Adrenal gland (tissue), 9 donors: ENCODE measurements at regions not wholly inside any gene's neighbourhood (a gene's known extent, or its start where the extent isn't known, plus 50 kb on each side); places are given as distances from the start of the nearest gene placed in this dataset.
A peak's percentile ranks its signal among the peaks of the same experiment; 100 is the strongest.
"Not testable (repeated sequence)": the region's sequence is repeated elsewhere in the genome, so short reads cannot be mapped to it uniquely, and the experiment has no call there.

Experiments used
- DNase-seq, 7 donors: peaks; one replicate each; pipeline ENCODE4 v3.0.0-alpha.2; 2019 to 2020
- H3K27ac ChIP-seq, 5 donors: fragments of 200-600 bp; sonication (generic) in 4 of 5; 1 replicate in 3 of 5; 2 replicates in 2 of 5; pipeline versions ENCODE4 v1.5.1 to v1.8.0; 2016 to 2020; ENCODE audit warnings: mild to moderate bottlenecking in 1 of 5
- H3K27me3 ChIP-seq: fragments of 200-600 bp; 2 replicates; pipeline ENCODE4 v1.8.0; 2021
- H3K36me3 ChIP-seq, 2 donors: fragments of 200-600 bp; replicated peaks in 1 of 2; 1 replicate in 1 of 2; 2 replicates in 1 of 2; pipeline versions ENCODE4 v1.5.1 to v1.8.0; 2018 to 2022
- H3K4me1 ChIP-seq, 2 donors: fragments of 200-600 bp; replicated peaks in 1 of 2; 1 replicate in 1 of 2; 2 replicates in 1 of 2; pipeline versions ENCODE4 v1.5.1 to v1.8.0; 2018 to 2021
- H3K4me3 ChIP-seq, 4 donors: fragments of 200-600 bp; sonication (generic) in 3 of 4; one replicate each; pipeline ENCODE4 v1.5.1; 2016 to 2018
- H3K9me3 ChIP-seq, 3 donors: fragments of 200-600 bp; sonication (generic) in 1 of 3; replicated peaks in 1 of 3; 1 replicate in 2 of 3; 2 replicates in 1 of 3; pipeline versions ENCODE4 v1.5.1 to v1.8.0; 2016 to 2021
- POLR2A ChIP-seq, 2 donors: fragments of 450-650 bp; IDR thresholded peaks; one replicate each; pipeline ENCODE4 v1.6.1; 2017; ENCODE audit warnings: antibody characterized with exemption in 2 of 2, mild to moderate bottlenecking in 2 of 2, moderate library complexity in 1 of 2
- WGBS, 4 donors: extraction: QIAGEN DNeasy Blood & Tissue Kit in 2 of 4; methylation state at CpG; one replicate each; pipeline versions ENCODE4 v1.1.5 to v1.1.7; 2013 to 2017; 5-methylcytosine and 5-hydroxymethylcytosine counted together
- intact Hi-C, 2 donors: fragments of 100-400 bp; cut with DNase I; formaldehyde crosslinking; loops; one replicate each; pipeline versions ENCODE4 v1.14.1 to v1.15.0; 2022 to 2023
- TF ChIP-seq, protein P1 (sequence below), 6 experiments: fragments of 450-650 bp in 4 of 6; fragments of 200-600 bp in 2 of 6; sonication (generic) in 1 of 6; IDR thresholded peaks; 1 replicate in 5 of 6; 2 replicates in 1 of 6; pipeline versions ENCODE4 v1.5.1 to v1.8.0; 2016 to 2021; ENCODE audit warnings: antibody characterized with exemption in 6 of 6, mild to moderate bottlenecking in 2 of 6, moderate library complexity in 1 of 6
- donor health status: healthy with polysubstance abuse.
- donor health status: Bipolar disorder and iron deficiency.
- donor health status: DM: yes; HTN: yes; CAD: no.
- donor health status: DM: no; HTN: no; CAD: no.
- donor health status: DM: no; HTN: no; CAD: no.

DNA sequence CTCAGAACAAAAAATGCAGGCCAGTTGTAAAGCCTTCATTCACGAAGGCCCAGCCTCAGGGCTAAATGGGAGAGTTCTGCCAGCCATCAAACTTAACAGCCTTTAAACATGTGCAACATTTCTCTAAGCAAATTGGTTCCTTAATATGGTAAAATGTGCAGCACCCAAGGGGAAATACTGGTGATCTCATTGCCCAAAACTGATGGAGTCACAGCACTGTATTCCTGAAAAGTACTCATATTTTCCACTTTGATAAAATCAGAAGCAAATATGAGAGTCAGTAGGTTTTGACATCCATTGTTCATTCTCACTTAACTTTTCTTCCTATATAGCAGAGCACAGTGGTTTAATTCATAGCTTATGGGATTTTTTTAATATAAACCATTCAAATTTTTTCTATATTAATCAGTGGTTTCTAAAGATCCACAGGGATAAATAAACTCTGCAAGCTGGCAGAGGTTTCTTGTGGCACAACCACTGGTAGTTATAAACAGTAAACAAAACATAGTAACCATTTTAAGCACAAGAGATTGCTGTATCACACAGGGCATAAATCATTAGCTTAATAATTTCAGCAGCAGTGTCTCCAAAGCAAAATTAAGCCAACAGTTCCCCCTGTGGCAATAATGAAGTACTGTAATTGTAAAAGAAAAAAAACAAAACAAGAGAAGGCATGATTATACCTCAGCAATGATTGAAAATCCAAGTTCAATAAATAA is 106.9 kb upstream of the LYPLAL1 start:
- 84 to 89% (median 85%) methylated on average over 1 of the region's 1 CpG; no CpG with 5 or more reads in 1 of the 4 donors for WGBS, 4 donors
- intact Hi-C loops: no loop called here
- H3K4me1 ChIP-seq: no peaks in the 10 kb centered on the region
- no peak overlapping the region for H3K4me3 ChIP-seq
- H3K36me3 ChIP-seq: no peaks in the 10 kb centered on the region
- H3K9me3 ChIP-seq: no peaks in the 10 kb centered on the region
- H3K27me3 ChIP-seq: no peaks in the 10 kb centered on the region
- H3K27ac ChIP-seq: no peak overlapping the region
- TF ChIP-seq POLR2A (IDR thresholded peaks at IDR 0.05): no peak
- TF ChIP-seq, protein P1, sequence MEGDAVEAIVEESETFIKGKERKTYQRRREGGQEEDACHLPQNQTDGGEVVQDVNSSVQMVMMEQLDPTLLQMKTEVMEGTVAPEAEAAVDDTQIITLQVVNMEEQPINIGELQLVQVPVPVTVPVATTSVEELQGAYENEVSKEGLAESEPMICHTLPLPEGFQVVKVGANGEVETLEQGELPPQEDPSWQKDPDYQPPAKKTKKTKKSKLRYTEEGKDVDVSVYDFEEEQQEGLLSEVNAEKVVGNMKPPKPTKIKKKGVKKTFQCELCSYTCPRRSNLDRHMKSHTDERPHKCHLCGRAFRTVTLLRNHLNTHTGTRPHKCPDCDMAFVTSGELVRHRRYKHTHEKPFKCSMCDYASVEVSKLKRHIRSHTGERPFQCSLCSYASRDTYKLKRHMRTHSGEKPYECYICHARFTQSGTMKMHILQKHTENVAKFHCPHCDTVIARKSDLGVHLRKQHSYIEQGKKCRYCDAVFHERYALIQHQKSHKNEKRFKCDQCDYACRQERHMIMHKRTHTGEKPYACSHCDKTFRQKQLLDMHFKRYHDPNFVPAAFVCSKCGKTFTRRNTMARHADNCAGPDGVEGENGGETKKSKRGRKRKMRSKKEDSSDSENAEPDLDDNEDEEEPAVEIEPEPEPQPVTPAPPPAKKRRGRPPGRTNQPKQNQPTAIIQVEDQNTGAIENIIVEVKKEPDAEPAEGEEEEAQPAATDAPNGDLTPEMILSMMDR (IDR thresholded peaks at IDR 0.05): peak; percentile 11 to 58 (median 50)
- no peak for DNase-seq

DNA sequence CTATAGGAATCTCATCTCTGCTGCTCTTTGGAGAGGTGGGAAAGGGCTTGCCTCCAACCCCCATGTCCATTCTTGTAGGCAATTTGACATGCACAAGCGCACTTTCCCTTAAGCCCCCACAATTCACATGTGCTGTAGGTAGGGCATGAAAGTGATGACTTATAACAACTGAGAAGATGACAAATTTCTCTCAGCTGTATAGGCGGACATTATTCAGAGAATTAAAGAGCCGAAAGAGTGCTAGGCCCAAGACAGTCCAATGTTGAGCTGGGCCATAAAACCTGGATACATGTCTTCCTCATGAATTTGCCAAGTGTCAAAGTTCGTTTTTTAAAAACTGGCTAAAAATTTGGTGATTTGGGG is 106.3 kb upstream of the LYPLAL1 start:
- intact Hi-C loops: no loop called here
- H3K27ac ChIP-seq: no peak overlapping the region

DNA sequence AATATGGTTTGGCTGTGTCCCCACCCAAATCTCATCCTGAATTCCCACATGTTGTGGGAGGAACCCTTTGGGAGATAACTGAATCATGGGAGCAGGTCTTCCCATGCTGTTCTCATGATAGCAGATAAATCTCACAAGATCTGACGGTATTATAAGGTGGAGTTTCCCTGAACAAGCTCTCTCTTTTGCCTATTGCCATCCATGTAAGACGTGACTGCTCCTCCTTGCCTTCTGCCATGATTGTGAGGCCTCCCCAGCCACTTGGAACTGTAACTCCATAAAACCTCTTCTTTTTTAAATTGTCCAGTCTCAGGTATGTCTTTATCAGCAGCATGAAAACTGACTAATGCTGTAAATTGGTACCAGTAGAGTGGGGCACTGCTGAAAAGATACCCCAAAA is 103.3 kb upstream of the LYPLAL1 start:
- H3K36me3 ChIP-seq, H3K27me3 ChIP-seq, DNase-seq, H3K27ac ChIP-seq, intact Hi-C loops, H3K9me3 ChIP-seq, H3K4me3 ChIP-seq, H3K4me1 ChIP-seq: not testable (repeated sequence)
- WGBS, 4 donors: 80 to 100% (median 88%) methylated on average over 2 of the region's 2 CpGs

More for the DNA sequence above, 106.3 kb upstream of the LYPLAL1 start:
- Histone ChIP-seq H3K36me3 (no peaks in the 10 kb centered on the region), H3K4me1 (no peaks in the 10 kb centered on the region), H3K4me3 (no peak overlapping the region), H3K27me3 (no peaks in the 10 kb centered on the region), H3K9me3 (no peaks in the 10 kb centered on the region)
- DNase-seq: no peak
- TF ChIP-seq, protein P1 (IDR thresholded peaks at IDR 0.05): no peak
- TF ChIP-seq POLR2A (IDR thresholded peaks at IDR 0.05): no peak
- 86 to 94% (median 88%) methylated on average over 4 of the region's 4 CpGs for WGBS, 4 donors

DNA sequence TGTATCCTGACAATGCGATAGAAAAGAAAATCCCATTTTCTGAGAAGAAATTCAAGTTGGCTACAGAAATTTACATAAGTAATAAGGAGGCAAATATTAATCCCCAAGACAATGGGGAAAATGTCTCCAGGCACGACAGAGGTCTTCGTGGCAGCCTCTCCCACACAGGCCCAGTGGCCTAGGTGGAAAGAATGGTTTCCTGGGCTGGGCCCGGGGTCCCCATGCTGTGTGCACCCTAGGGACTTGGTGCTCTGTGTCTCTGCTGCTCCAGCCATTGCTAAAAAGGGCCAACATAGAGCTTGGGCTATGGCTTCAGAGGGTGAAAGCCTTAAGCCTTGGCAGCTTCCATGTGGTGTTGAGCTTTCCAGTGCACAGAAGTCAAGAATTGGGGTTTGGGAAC is 102.5 kb upstream of the LYPLAL1 start:
- no peaks in the 10 kb centered on the region for H3K4me1 ChIP-seq
- no peaks in the 10 kb centered on the region for H3K27me3 ChIP-seq
- TF ChIP-seq, protein P1 (IDR thresholded peaks at IDR 0.05): no peak
- TF ChIP-seq POLR2A (IDR thresholded peaks at IDR 0.05): no peak
- no peaks in the 10 kb centered on the region for H3K9me3 ChIP-seq
- intact Hi-C loops: no loop called here
- WGBS, 4 donors: 87 to 94% (median 91%) methylated on average over 4 of the region's 4 CpGs
- no peak for DNase-seq
- H3K36me3 ChIP-seq: no peaks in the 10 kb centered on the region
- H3K27ac ChIP-seq: no peak overlapping the region
- no peak overlapping the region for H3K4me3 ChIP-seq

DNA sequence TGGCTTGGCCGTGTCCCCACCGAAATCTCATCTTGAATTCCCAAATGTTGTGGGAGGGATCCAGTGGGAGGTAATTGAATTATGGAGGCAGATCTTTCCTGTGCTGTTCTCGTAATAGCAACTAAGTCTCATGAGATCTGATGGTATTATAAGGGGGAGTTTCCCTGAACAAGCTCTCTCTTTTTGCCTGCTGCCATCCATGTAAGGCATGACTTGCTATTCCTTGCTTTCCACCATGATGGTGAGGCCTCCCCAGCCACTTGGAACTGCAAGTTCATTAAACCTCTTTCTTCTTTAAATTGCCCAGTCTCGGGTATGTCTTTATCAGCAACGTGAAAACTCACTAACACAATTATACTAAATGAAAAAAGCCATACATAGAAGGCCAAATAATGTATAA is 101.3 kb upstream of the LYPLAL1 start:
- H3K27me3 ChIP-seq: no peaks in the 10 kb centered on the region
- H3K36me3 ChIP-seq: no peaks in the 10 kb centered on the region
- 92 to 97% (median 95%) methylated on average over 5 of the region's 5 CpGs for WGBS, 4 donors
- no peak for DNase-seq
- H3K4me3 ChIP-seq: no peak overlapping the region
- no peaks in the 10 kb centered on the region for H3K9me3 ChIP-seq
- H3K4me1 ChIP-seq: no peaks in the 10 kb centered on the region
- intact Hi-C loops: no loop called here
- H3K27ac ChIP-seq: no peak overlapping the region
- no peak for TF ChIP-seq POLR2A (IDR thresholded peaks at IDR 0.05)
- TF ChIP-seq, protein P1 (IDR thresholded peaks at IDR 0.05): no peak
